Stimulated activated CD8-positive, alpha-beta memory T cell treated with anti-CD3 and anti-CD28 coated beads, Interleukin-2, amount 100 ng/mL, for 48 hours (primary cell): ENCODE measurements at regions not wholly inside any gene's neighbourhood (a gene's known extent, or its start where the extent isn't known, plus 50 kb on each side); places are given as distances from the start of the nearest gene placed in this dataset.

ENCODE experiments used
- DNase-seq, 2 donors: peaks; one replicate each; pipeline ENCODE4 v3.0.0-alpha.2; 2020; ENCODE audit warnings: low read depth in 2 of 2

GRCh38 chr3:111473550-111473949 lies 68.4 kb upstream of the CD96 start:
- no peak for DNase-seq

GRCh38 chr3:111476701-111477100 lies 65.3 kb upstream of the CD96 start:
- DNase-seq: no peak

- no peak for DNase-seq
Observed at GRCh38 chr3:111480091-111480490, 61.9 kb upstream of the CD96 start.

GRCh38 chr3:111481551-111481950 lies 60.4 kb upstream of the CD96 start:
- DNase-seq: no peak

GRCh38 chr3:111482574-111482973 lies 59.4 kb upstream of the CD96 start:
- DNase-seq: no peak

GRCh38 chr3:111485086-111485485 lies 56.9 kb upstream of the CD96 start:
- DNase-seq: no peak
